Heart right ventricle (tissue), 16 donors: ENCODE measurements at regions not wholly inside any gene's neighbourhood (a gene's known extent, or its start where the extent isn't known, plus 50 kb on each side); places are given as distances from the start of the nearest gene placed in this dataset.

Source experiments
- ATAC-seq, 8 donors: fragments of 200-7000 bp; cut with Tn5 transposase; one replicate each; pipeline ENCODE4 v1.9.1; 2020; ENCODE audit warnings: mild to moderate bottlenecking in 8 of 8, moderate library complexity in 8 of 8, moderate number of reproducible peaks in 1 of 8
- DNase-seq, 2 donors: peaks; one replicate each; pipeline ENCODE4 v3.0.0-alpha.2; 2020
- H3K27ac ChIP-seq, 10 donors: fragments of 200-600 bp; sonication (generic) in 2 of 10; one replicate each; pipeline versions ENCODE4 v1.5.0 to v1.8.0; 2020 to 2022; ENCODE audit warnings: mild to moderate bottlenecking in 3 of 10
- H3K27me3 ChIP-seq, 7 donors: fragments of 200-600 bp; one replicate each; pipeline ENCODE4 v1.8.0; 2021 to 2022; ENCODE audit warnings: mild to moderate bottlenecking in 2 of 7
- H3K36me3 ChIP-seq, 9 donors: fragments of 200-600 bp; sonication (generic) in 1 of 9; one replicate each; pipeline versions ENCODE4 v1.5.0 to v1.8.0; 2020 to 2022; ENCODE audit warnings: mild to moderate bottlenecking in 2 of 9
- H3K4me1 ChIP-seq, 9 donors: fragments of 200-600 bp; sonication (generic) in 1 of 9; one replicate each; pipeline versions ENCODE4 v1.5.0 to v1.8.0; 2020 to 2022; ENCODE audit warnings: mild to moderate bottlenecking in 4 of 9
- H3K4me3 ChIP-seq, 10 donors: fragments of 200-600 bp; sonication (generic) in 2 of 10; one replicate each; pipeline versions ENCODE4 v1.5.0 to v1.8.0; 2020 to 2022; ENCODE audit warnings: mild to moderate bottlenecking in 7 of 10, moderate library complexity in 2 of 10
- H3K9me3 ChIP-seq, 11 donors: fragments of 200-600 bp in 10 of 11; sonication (generic) in 2 of 11; one replicate each; pipeline versions ENCODE4 v1.5.0 to v1.8.0; 2013 to 2022; ENCODE audit warnings: mild to moderate bottlenecking in 2 of 11, control low read depth in 1 of 11, moderate library complexity in 1 of 11
- WGBS, 2 donors: extraction: QIAGEN DNeasy Blood & Tissue Kit; methylation state at CpG; one replicate each; pipeline ENCODE4 v1.1.7; 2013; ENCODE audit warnings: inconsistent platforms in 1 of 2; 5-methylcytosine and 5-hydroxymethylcytosine counted together
- intact Hi-C, 10 donors: fragments of 100-400 bp; cut with DNase I; formaldehyde crosslinking; loops; one replicate each; pipeline versions ENCODE4 v1.11.1 to v1.14.2; 2022
- TF ChIP-seq, protein P1 (sequence below), 9 donors: fragments of 200-600 bp; sonication (generic) in 2 of 9; IDR thresholded peaks; one replicate each; pipeline versions ENCODE4 v1.5.0 to v1.8.0; 2021 to 2022; ENCODE audit warnings: antibody characterized with exemption in 9 of 9, mild to moderate bottlenecking in 5 of 9, moderate library complexity in 1 of 9
- donor health status: Arrhythmogenic right ventricular cardiomyopathy.
- donor health status: ischemic (EF 13 %, LVEDD 7.1; RV severe dilation, severe dysfunction).
- donor health status: healthy with polysubstance abuse.
- donor health status: DM: no; HTN: yes; CAD: no.
- donor health status: DM: no; HTN: no; CAD: no.
- donor health status: ischemic (EF 25% LVEDD 6.9; RV normal size, moderate dysfunction).
- donor health status: ischemic (EF 25% LVEDD 5.7; RV mildly dilated, moderate dysfunction).
- donor health status: healthy.
- donor health status: DM: yes; HTN: yes; CAD: no.
- donor health status: Ischemic cardiomyopathy.
- donor health status: ischemic (EF 35%, LVEDD 5.7; RV mildly dilated, moderate dysfunction).
- donor health status: nonischemic (EF 11% LVEDD 7.7; RV severe dilation, severe dysfunction).
- donor health status: DM: yes; HTN: yes; CAD: no.
- donor health status: PGD.
- donor health status: ischemic (EF 29% LVEDD 5.4; RV normal size, mild dysfunction).
- donor health status: nonischemic (EF 23%, LVEDD 6.1; RV moderate dilation, normal function).

- Histone ChIP-seq H3K9me3 (peaks cover 0 to 25% (median 0%) of the 10 kb centered on the region in 11 donors), H3K27me3 (no peaks in the 10 kb centered on the region), H3K4me1 (peaks cover 0 to 17% (median 10%) of the 10 kb centered on the region in 9 donors), H3K4me3 (no peak overlapping the region), H3K27ac (no peak overlapping the region), H3K36me3 (no peaks in the 10 kb centered on the region)
- DNase-seq = no peak
- WGBS, 2 donors = 44 to 50% methylated on average over 2 of the region's 2 CpGs
- TF ChIP-seq, protein P1, sequence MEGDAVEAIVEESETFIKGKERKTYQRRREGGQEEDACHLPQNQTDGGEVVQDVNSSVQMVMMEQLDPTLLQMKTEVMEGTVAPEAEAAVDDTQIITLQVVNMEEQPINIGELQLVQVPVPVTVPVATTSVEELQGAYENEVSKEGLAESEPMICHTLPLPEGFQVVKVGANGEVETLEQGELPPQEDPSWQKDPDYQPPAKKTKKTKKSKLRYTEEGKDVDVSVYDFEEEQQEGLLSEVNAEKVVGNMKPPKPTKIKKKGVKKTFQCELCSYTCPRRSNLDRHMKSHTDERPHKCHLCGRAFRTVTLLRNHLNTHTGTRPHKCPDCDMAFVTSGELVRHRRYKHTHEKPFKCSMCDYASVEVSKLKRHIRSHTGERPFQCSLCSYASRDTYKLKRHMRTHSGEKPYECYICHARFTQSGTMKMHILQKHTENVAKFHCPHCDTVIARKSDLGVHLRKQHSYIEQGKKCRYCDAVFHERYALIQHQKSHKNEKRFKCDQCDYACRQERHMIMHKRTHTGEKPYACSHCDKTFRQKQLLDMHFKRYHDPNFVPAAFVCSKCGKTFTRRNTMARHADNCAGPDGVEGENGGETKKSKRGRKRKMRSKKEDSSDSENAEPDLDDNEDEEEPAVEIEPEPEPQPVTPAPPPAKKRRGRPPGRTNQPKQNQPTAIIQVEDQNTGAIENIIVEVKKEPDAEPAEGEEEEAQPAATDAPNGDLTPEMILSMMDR (IDR thresholded peaks at IDR 0.05) = no peak
- ATAC-seq = no peak
- intact Hi-C loops = no loop called here
Measured at GRCh38 chr5:90109285-90109684, 300.3 kb downstream of the CETN3 start.

GRCh38 chr5:90099099-90099498 lies 310.5 kb downstream of the CETN3 start:
- ATAC-seq = no peak
- H3K27me3 ChIP-seq = no peaks in the 10 kb centered on the region
- intact Hi-C loops = no loop called here

GRCh38 chr5:90097082-90097477 lies 312.5 kb downstream of the CETN3 start:
- TF ChIP-seq, protein P1 (IDR thresholded peaks at IDR 0.05) = no peak
- no peak for ATAC-seq
- H3K4me3 ChIP-seq = no peak overlapping the region
- peaks cover 0 to 12% (median 4%) of the 10 kb centered on the region in 9 donors for H3K4me1 ChIP-seq
- intact Hi-C loops = no loop called here
- WGBS, 2 donors = 93 to 96% methylated on average over 4 of the region's 4 CpGs
- H3K27me3 ChIP-seq = no peaks in the 10 kb centered on the region
- DNase-seq = no peak
- no peak overlapping the region for H3K27ac ChIP-seq
- no peaks in the 10 kb centered on the region for H3K9me3 ChIP-seq
- H3K36me3 ChIP-seq = no peaks in the 10 kb centered on the region

More at GRCh38 chr5:90099099-90099498, 310.5 kb downstream of the CETN3 start:
- no peak overlapping the region for H3K27ac ChIP-seq
- peaks cover 0 to 12% (median 4%) of the 10 kb centered on the region in 9 donors for H3K4me1 ChIP-seq
- DNase-seq = no peak
- no peak overlapping the region for H3K4me3 ChIP-seq
- no peaks in the 10 kb centered on the region for H3K36me3 ChIP-seq
- TF ChIP-seq, protein P1 (IDR thresholded peaks at IDR 0.05) = no peak
- H3K9me3 ChIP-seq = peaks cover 0 to 2% (median 0%) of the 10 kb centered on the region in 11 donors

- peak in 1 of 2 donors; percentile 9 for DNase-seq
- peak in 3 of 8 donors; percentile 31 to 69 (median 67) for ATAC-seq
Measured at GRCh38 chr5:90096415-90097081, 313.0 kb downstream of the CETN3 start.

More at GRCh38 chr5:90096415-90097081, 313.0 kb downstream of the CETN3 start:
- TF ChIP-seq, protein P1 (IDR thresholded peaks at IDR 0.05) = no peak
- intact Hi-C loops = no loop called here
- Histone ChIP-seq H3K36me3 (no peaks in the 10 kb centered on the region), H3K27ac (no peak overlapping the region), H3K4me1 (peaks cover 0 to 12% (median 4%) of the 10 kb centered on the region in 9 donors), H3K27me3 (no peaks in the 10 kb centered on the region), H3K4me3 (no peak overlapping the region), H3K9me3 (no peaks in the 10 kb centered on the region)
- 60 to 61% methylated on average over 6 of the region's 6 CpGs for WGBS, 2 donors
